GM23338 (cell line): ENCODE measurements at regions not wholly inside any gene's neighbourhood (a gene's known extent, or its start where the extent isn't known, plus 50 kb on each side); places are given as distances from the start of the nearest gene placed in this dataset.

Experiments used
- CREB1 ChIP-seq: fragments of 250-450 bp; sonication (Bioruptor Pico); IDR thresholded peaks from 2 replicates; pipeline ENCODE4 v1.5.0; 2020; ENCODE audit warnings: low read depth, mild to moderate bottlenecking, moderate library complexity
- CTCF ChIP-seq, 2 experiments: fragments of 200-600 bp in 1 of 2; sonication (generic) in 1 of 2; conservative IDR thresholded peaks; 2 replicates each; pipeline versions ENCODE4 v1.5.1 to v1.6.1; 2016 to 2017; ENCODE audit warnings: antibody characterized with exemption in 2 of 2, low read depth in 2 of 2, mild to moderate bottlenecking in 2 of 2, moderate library complexity in 1 of 2
- EZH2 ChIP-seq: fragments of 200-600 bp; sonication (generic); IDR thresholded peaks from one replicate; pipeline ENCODE4 v1.8.0; 2017; ENCODE audit warnings: antibody characterized with exemption, mild to moderate bottlenecking, low read depth; ENCODE audit not compliant: unreplicated experiment
- EZH2phosphoT487 ChIP-seq: fragments of 200-600 bp; sonication (generic); IDR thresholded peaks from one replicate; pipeline ENCODE4 v1.8.1; 2018; ENCODE audit warnings: antibody characterized with exemption; ENCODE audit not compliant: unreplicated experiment
- NANOG ChIP-seq: IDR thresholded peaks from 2 replicates; pipeline ENCODE4 v1.6.1; 2016; ENCODE audit warnings: antibody characterized with exemption, borderline replicate concordance
- POLR2AphosphoS5 ChIP-seq: IDR thresholded peaks from 2 replicates; pipeline ENCODE4 v1.6.1; 2016; ENCODE audit warnings: antibody characterized with exemption, low read depth
- REST ChIP-seq: IDR thresholded peaks from one replicate; pipeline ENCODE4 v1.6.1; 2018; ENCODE audit warnings: antibody characterized with exemption; ENCODE audit not compliant: unreplicated experiment

- TF ChIP-seq CTCF (conservative IDR thresholded peaks at IDR 0.05; ENCODE audit: low read depth in 2 of 2) (no peak), EZH2 (no peak), NANOG (no peak), POLR2AphosphoS5 (no peak), EZH2phosphoT487 (no peak), REST (no peak), CREB1 (CRISPR knock-in tag) (no peak)
These were observed 88.4 kb upstream of the TPP2 start for GRCh38 chr13:102508411-102508810.
